ENCODE measurements at regions not wholly inside any gene's neighbourhood (a gene's known extent, or its start where the extent isn't known, plus 50 kb on each side); places are given as distances from the start of the nearest gene placed in this dataset.

DNA sequence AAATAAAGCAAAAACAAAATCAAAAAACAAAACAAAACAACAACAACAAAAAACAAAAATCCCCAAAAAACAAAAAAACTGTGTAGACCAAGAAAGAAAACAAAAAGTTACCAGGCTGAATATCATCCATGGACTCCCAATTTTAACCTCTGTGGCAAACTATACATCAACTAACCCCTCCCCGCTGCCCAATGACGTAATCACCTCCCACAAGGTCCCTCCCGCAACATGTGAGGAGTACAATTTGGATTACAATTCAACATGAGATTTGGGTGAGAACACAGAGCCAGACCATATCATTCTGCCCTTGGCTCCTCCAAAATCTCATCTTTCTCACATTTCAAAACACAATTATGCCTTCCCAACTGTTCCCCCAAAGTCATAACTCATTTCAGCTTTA lies 179.8 kb downstream of the DERA start:
- ChIA-PET POLR2A (ENCODE audit: unreplicated experiment) (no interaction called here), CTCF (no interaction called here)
- Histone ChIP-seq H3K4me1 (ENCODE audit: insufficient read depth, low read length) (no peaks in the 10 kb centered on the region), H3F3A (ENCODE audit: low read length, unreplicated experiment) (no peaks in the 10 kb centered on the region), H3K4me3 (ENCODE audit: low read length) (no peak overlapping the region), H3K4me2 (ENCODE audit: low read length) (no peak overlapping the region), H3K27ac (ENCODE audit: low read length) (no peak overlapping the region), H3K79me2 (ENCODE audit: low read length) (no peaks in the 10 kb centered on the region), H3K9me3 (ENCODE audit: low read length) (no peaks in the 10 kb centered on the region), H3K36me3 (ENCODE audit: low read depth, low read length) (no peaks in the 10 kb centered on the region), H3K9ac (ENCODE audit: low read length) (no peak overlapping the region), H2AFZ (ENCODE audit: low read length) (no peak overlapping the region), H3K27me3 (ENCODE audit: low read length) (no peaks in the 10 kb centered on the region), H4K20me1 (ENCODE audit: low read length) (no peaks in the 10 kb centered on the region), H3K9me2 (replicated peaks; ENCODE audit: low read length) (no peaks in the 10 kb centered on the region)
- intact Hi-C loops (cut with micrococcal nuclease) = no loop called here
- DNase-seq = no peak
- no peak for ATAC-seq
- BruUV-seq (replicated peaks) = no TSS peak
- no peak for TF ChIP-seq EZH2phosphoT487 (IDR thresholded peaks at IDR 0.05; ENCODE audit: borderline replicate concordance, low read length)
- no peak for TF ChIP-seq CTCF (conservative IDR thresholded peaks at IDR 0.05; ENCODE audit: low read depth, low read length)
- TF ChIP-seq EZH2 (IDR thresholded peaks at IDR 0.05; ENCODE audit: low read length, unreplicated experiment) = no peak

GRCh38 chr12:16088421-16088820 lies 177.3 kb downstream of the DERA start:
- Histone ChIP-seq H3K79me2 (ENCODE audit: low read length) (no peaks in the 10 kb centered on the region), H2AFZ (ENCODE audit: low read length) (no peak overlapping the region), H3K27me3 (ENCODE audit: low read length) (no peaks in the 10 kb centered on the region), H3K27ac (ENCODE audit: low read length) (no peak overlapping the region), H3K4me3 (ENCODE audit: low read length) (no peak overlapping the region), H3F3A (ENCODE audit: low read length, unreplicated experiment) (no peaks in the 10 kb centered on the region), H3K36me3 (ENCODE audit: low read depth, low read length) (no peaks in the 10 kb centered on the region), H3K4me2 (ENCODE audit: low read length) (no peak overlapping the region), H3K9me2 (replicated peaks; ENCODE audit: low read length) (no peaks in the 10 kb centered on the region), H3K4me1 (ENCODE audit: insufficient read depth, low read length) (no peaks in the 10 kb centered on the region), H4K20me1 (ENCODE audit: low read length) (no peaks in the 10 kb centered on the region), H3K9ac (ENCODE audit: low read length) (no peak overlapping the region), H3K9me3 (ENCODE audit: low read length) (no peaks in the 10 kb centered on the region)
- TF ChIP-seq EZH2phosphoT487 (IDR thresholded peaks at IDR 0.05; ENCODE audit: borderline replicate concordance, low read length) = no peak
- TF ChIP-seq EZH2 (IDR thresholded peaks at IDR 0.05; ENCODE audit: low read length, unreplicated experiment) = no peak
- TF ChIP-seq CTCF (conservative IDR thresholded peaks at IDR 0.05; ENCODE audit: low read depth, low read length) = no peak
- ATAC-seq (no peak), DNase-seq (no peak)
- POLR2A ChIA-PET (ENCODE audit: unreplicated experiment) = no interaction called here
- CTCF ChIA-PET = no interaction called here
- no TSS peak for BruUV-seq (replicated peaks)
- intact Hi-C loops (cut with micrococcal nuclease) = no loop called here
